ENCODE measurements at regions not wholly inside any gene's neighbourhood (a gene's known extent, or its start where the extent isn't known, plus 50 kb on each side); places are given as distances from the start of the nearest gene placed in this dataset.

DNA sequence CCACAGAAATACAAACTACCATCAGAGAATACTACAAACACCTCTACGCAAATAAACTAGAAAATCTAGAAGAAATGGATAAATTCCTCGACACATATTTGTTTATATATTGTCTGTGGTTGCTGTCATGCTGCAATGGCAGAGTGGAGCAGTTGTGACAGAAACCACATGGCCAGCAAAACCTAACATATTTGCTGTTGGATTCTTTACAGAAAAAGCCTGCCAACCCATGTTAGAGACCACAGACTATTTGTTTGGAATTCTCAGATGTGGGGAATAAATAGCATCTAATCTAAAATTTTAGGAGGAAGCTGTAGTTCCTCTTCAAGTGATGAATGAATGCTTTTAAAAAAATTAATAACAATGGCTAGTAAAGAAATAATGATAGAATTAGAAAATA is 341.6 kb upstream of the AZI2 start:
- Mint-ChIP-seq H3K27me3 (ENCODE audit: unreplicated experiment) (no peaks in the 10 kb centered on the region), H3K4me3 (ENCODE audit: unreplicated experiment) (no peak overlapping the region), H3K9me3 (ENCODE audit: unreplicated experiment) (no peaks in the 10 kb centered on the region), H3K4me1 (ENCODE audit: unreplicated experiment) (peaks cover 4% of the 10 kb centered on the region), H3K27ac (ENCODE audit: unreplicated experiment) (no peak overlapping the region), H3K36me3 (ENCODE audit: low read depth, unreplicated experiment) (no peaks in the 10 kb centered on the region)
- TF ChIP-seq, protein P1, sequence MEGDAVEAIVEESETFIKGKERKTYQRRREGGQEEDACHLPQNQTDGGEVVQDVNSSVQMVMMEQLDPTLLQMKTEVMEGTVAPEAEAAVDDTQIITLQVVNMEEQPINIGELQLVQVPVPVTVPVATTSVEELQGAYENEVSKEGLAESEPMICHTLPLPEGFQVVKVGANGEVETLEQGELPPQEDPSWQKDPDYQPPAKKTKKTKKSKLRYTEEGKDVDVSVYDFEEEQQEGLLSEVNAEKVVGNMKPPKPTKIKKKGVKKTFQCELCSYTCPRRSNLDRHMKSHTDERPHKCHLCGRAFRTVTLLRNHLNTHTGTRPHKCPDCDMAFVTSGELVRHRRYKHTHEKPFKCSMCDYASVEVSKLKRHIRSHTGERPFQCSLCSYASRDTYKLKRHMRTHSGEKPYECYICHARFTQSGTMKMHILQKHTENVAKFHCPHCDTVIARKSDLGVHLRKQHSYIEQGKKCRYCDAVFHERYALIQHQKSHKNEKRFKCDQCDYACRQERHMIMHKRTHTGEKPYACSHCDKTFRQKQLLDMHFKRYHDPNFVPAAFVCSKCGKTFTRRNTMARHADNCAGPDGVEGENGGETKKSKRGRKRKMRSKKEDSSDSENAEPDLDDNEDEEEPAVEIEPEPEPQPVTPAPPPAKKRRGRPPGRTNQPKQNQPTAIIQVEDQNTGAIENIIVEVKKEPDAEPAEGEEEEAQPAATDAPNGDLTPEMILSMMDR (IDR thresholded peaks at IDR 0.05; ENCODE audit: unreplicated experiment) = no peak
- DNase-seq (ENCODE audit: low spot score) = no peak

DNA sequence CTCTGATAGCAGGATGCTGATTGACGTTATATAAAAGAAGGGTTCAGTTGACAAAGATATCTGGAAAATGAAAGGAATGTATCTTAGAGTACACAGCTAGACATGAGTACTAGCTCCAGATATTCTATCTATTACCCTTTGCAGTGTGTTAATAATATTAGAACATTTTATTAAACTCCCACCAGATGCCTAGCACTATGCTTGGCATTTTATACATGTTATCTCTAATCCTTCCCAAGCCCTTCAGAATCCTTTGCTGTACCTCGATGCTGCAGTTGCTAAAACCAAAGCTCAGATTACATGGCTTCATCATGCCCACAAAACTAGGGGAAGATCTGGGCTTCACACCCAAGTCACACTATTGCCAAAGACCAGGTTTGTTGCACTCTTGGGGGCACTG is 350.1 kb upstream of the AZI2 start:
- peaks cover 2% of the 10 kb centered on the region for H3K27me3 Mint-ChIP-seq (ENCODE audit: unreplicated experiment)
- DNase-seq (ENCODE audit: low spot score) = no peak
- H3K27ac Mint-ChIP-seq (ENCODE audit: unreplicated experiment) = no peak overlapping the region
- H3K9me3 Mint-ChIP-seq (ENCODE audit: unreplicated experiment) = no peaks in the 10 kb centered on the region
- no peak overlapping the region for H3K4me3 Mint-ChIP-seq (ENCODE audit: unreplicated experiment)
- no peaks in the 10 kb centered on the region for H3K4me1 Mint-ChIP-seq (ENCODE audit: unreplicated experiment)
- no peaks in the 10 kb centered on the region for H3K36me3 Mint-ChIP-seq (ENCODE audit: low read depth, unreplicated experiment)
- TF ChIP-seq, protein P1 (IDR thresholded peaks at IDR 0.05; ENCODE audit: unreplicated experiment) = no peak

GRCh38 chr3:28699283-28699682 is 350.7 kb upstream of the AZI2 start:
- Mint-ChIP-seq H3K9me3 (ENCODE audit: unreplicated experiment) (no peaks in the 10 kb centered on the region), H3K4me1 (ENCODE audit: unreplicated experiment) (no peaks in the 10 kb centered on the region), H3K4me3 (ENCODE audit: unreplicated experiment) (no peak overlapping the region), H3K27ac (ENCODE audit: unreplicated experiment) (no peak overlapping the region), H3K27me3 (ENCODE audit: unreplicated experiment) (peaks cover 2% of the 10 kb centered on the region), H3K36me3 (ENCODE audit: low read depth, unreplicated experiment) (no peaks in the 10 kb centered on the region)
- TF ChIP-seq, protein P1 (IDR thresholded peaks at IDR 0.05; ENCODE audit: unreplicated experiment) = no peak
- DNase-seq (ENCODE audit: low spot score) = no peak

- H3K27me3 Mint-ChIP-seq (ENCODE audit: unreplicated experiment) = peaks cover 2% of the 10 kb centered on the region
- no peaks in the 10 kb centered on the region for H3K36me3 Mint-ChIP-seq (ENCODE audit: low read depth, unreplicated experiment)
- no peak overlapping the region for H3K4me3 Mint-ChIP-seq (ENCODE audit: unreplicated experiment)
- H3K27ac Mint-ChIP-seq (ENCODE audit: unreplicated experiment) = no peak overlapping the region
- TF ChIP-seq, protein P1 (IDR thresholded peaks at IDR 0.05; ENCODE audit: unreplicated experiment) = no peak
- no peaks in the 10 kb centered on the region for H3K9me3 Mint-ChIP-seq (ENCODE audit: unreplicated experiment)
- DNase-seq (ENCODE audit: low spot score) = no peak
- H3K4me1 Mint-ChIP-seq (ENCODE audit: unreplicated experiment) = no peaks in the 10 kb centered on the region
Observed at GRCh38 chr3:28700728-28701127, 352.1 kb upstream of the AZI2 start.

DNA sequence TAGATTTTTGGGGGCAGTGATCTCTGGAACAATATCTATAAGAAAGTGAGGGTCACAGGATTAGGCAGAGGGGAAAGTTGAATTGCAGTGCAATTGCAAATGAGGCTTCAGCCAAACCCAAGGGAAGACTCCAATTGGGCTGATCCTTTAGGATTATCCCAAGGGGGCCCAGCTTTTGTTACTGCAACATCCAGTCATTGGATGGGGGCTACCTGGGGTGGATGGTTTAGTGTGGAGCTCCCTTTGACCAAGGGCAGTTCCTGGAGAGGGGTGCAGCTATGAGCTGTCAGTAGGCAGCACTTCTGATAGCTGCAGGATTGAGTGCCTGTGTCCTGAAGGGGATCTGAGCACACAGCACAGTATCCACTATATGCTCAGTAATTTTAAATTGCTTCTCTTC is 355.2 kb upstream of the AZI2 start:
- Mint-ChIP-seq H3K4me3 (ENCODE audit: unreplicated experiment) (no peak overlapping the region), H3K27ac (ENCODE audit: unreplicated experiment) (no peak overlapping the region), H3K27me3 (ENCODE audit: unreplicated experiment) (peaks cover 2% of the 10 kb centered on the region), H3K4me1 (ENCODE audit: unreplicated experiment) (no peaks in the 10 kb centered on the region), H3K36me3 (ENCODE audit: low read depth, unreplicated experiment) (no peaks in the 10 kb centered on the region), H3K9me3 (ENCODE audit: unreplicated experiment) (no peaks in the 10 kb centered on the region)
- DNase-seq (ENCODE audit: low spot score) = no peak
- TF ChIP-seq, protein P1 (IDR thresholded peaks at IDR 0.05; ENCODE audit: unreplicated experiment) = no peak
